NCI-H128 (cell line): ENCODE measurements at regions not wholly inside any gene's neighbourhood (a gene's known extent, or its start where the extent isn't known, plus 50 kb on each side); places are given as distances from the start of the nearest gene placed in this dataset.

ENCODE experiments used
- DNase-seq: peaks from one replicate; lab custom pipeline; 2025; ENCODE audit not compliant: unreplicated experiment; lab: John Stamatoyannopoulos, UW

GRCh38 chr2:129741623-129742022 lies 237.8 kb upstream of the RAB6C start:
- DNase-seq, result no peak

- DNase-seq, result no peak
These were observed 236.9 kb upstream of the RAB6C start for GRCh38 chr2:129742415-129743180.

- DNase-seq, result no peak
These were observed 235.3 kb upstream of the RAB6C start for GRCh38 chr2:129744141-129744540.

GRCh38 chr2:129744649-129745048 lies 234.8 kb upstream of the RAB6C start:
- no peak for DNase-seq

- DNase-seq, result no peak
These were observed 231.9 kb upstream of the RAB6C start for GRCh38 chr2:129747500-129748125.

- DNase-seq, result no peak
These were observed 231.2 kb upstream of the RAB6C start for GRCh38 chr2:129748250-129748649.

GRCh38 chr2:129748653-129749052 lies 230.8 kb upstream of the RAB6C start:
- DNase-seq, result no peak

GRCh38 chr2:129751409-129751808 lies 228.1 kb upstream of the RAB6C start:
- no peak for DNase-seq

GRCh38 chr2:129752176-129752575 lies 227.3 kb upstream of the RAB6C start:
- DNase-seq, result no peak

- no peak for DNase-seq
These were observed 226.8 kb upstream of the RAB6C start for GRCh38 chr2:129752686-129753085.

GRCh38 chr2:129753261-129753660 lies 226.2 kb upstream of the RAB6C start:
- no peak for DNase-seq

- no peak for DNase-seq
These were observed 225.0 kb upstream of the RAB6C start for GRCh38 chr2:129754421-129754820.

GRCh38 chr2:129754831-129755230 lies 224.6 kb upstream of the RAB6C start:
- no peak for DNase-seq

- DNase-seq, result no peak
These were observed 223.7 kb upstream of the RAB6C start for GRCh38 chr2:129755786-129756185.

- DNase-seq, result no peak
These were observed 223.2 kb upstream of the RAB6C start for GRCh38 chr2:129756276-129756675.

- no peak for DNase-seq
These were observed 222.0 kb upstream of the RAB6C start for GRCh38 chr2:129757366-129757914.

GRCh38 chr2:129757915-129758783 lies 221.3 kb upstream of the RAB6C start:
- no peak for DNase-seq

GRCh38 chr2:129758784-129759471 lies 220.5 kb upstream of the RAB6C start:
- no peak for DNase-seq

- DNase-seq, result no peak
These were observed 219.9 kb upstream of the RAB6C start for GRCh38 chr2:129759472-129760010.

GRCh38 chr2:129760669-129761068 lies 218.8 kb upstream of the RAB6C start:
- no peak for DNase-seq
